Esophagus squamous epithelium (tissue), 5 donors: ENCODE measurements at regions not wholly inside any gene's neighbourhood (a gene's known extent, or its start where the extent isn't known, plus 50 kb on each side); places are given as distances from the start of the nearest gene placed in this dataset.

Experiments
- DNase-seq: peaks from one replicate; lab custom pipeline; 2025; lab: John Stamatoyannopoulos, UW
- H3K27ac ChIP-seq, 4 donors: fragments of 200-600 bp; sonication (generic); one replicate each; pipeline ENCODE4 v1.5.1; 2016 to 2019; ENCODE audit warnings: mild to moderate bottlenecking in 1 of 4
- H3K27me3 ChIP-seq, 4 donors: fragments of 200-600 bp; sonication (generic); 1 replicate in 3 of 4; 2 replicates in 1 of 4; pipeline versions ENCODE4 v1.5.1 to v1.6.0; 2017 to 2021; ENCODE audit warnings: antibody characterized with exemption in 1 of 4
- H3K36me3 ChIP-seq, 3 donors: fragments of 200-600 bp; sonication (generic); one replicate each; pipeline ENCODE4 v1.5.1; 2016 to 2019
- H3K4me1 ChIP-seq, 3 donors: fragments of 200-600 bp; sonication (generic); one replicate each; pipeline ENCODE4 v1.5.1; 2017 to 2019
- H3K4me3 ChIP-seq, 4 donors: fragments of 200-600 bp; sonication (generic); 1 replicate in 3 of 4; 2 replicates in 1 of 4; pipeline ENCODE4 v1.5.1; 2016 to 2019; ENCODE audit warnings: mild to moderate bottlenecking in 2 of 4, moderate library complexity in 1 of 4
- H3K9me3 ChIP-seq, 3 donors: fragments of 200-600 bp; sonication (generic); one replicate each; pipeline ENCODE4 v1.5.1; 2016 to 2019
- POLR2A ChIP-seq, 4 donors: fragments of 450-650 bp; IDR thresholded peaks; one replicate each; pipeline ENCODE4 v1.6.1; 2017; ENCODE audit warnings: antibody characterized with exemption in 4 of 4, mild to moderate bottlenecking in 4 of 4, moderate library complexity in 3 of 4
- WGBS, 2 donors: methylation state at CpG; one replicate each; pipeline ENCODE4 v1.1.5; 2018; 5-methylcytosine and 5-hydroxymethylcytosine counted together
- intact Hi-C: fragments of 100-400 bp; cut with DNase I; formaldehyde crosslinking; loops from one replicate; pipeline ENCODE4 v1.15.0; 2022
- TF ChIP-seq, protein P1 (sequence below), 6 experiments: fragments of 450-650 bp in 4 of 6; fragments of 200-600 bp in 2 of 6; sonication (generic) in 2 of 6; IDR thresholded peaks; one replicate each; pipeline ENCODE4 v1.5.1; 2016 to 2019; ENCODE audit warnings: antibody characterized with exemption in 6 of 6, mild to moderate bottlenecking in 4 of 6, moderate library complexity in 4 of 6
- donor health status: DM: yes; HTN: yes; CAD: no.

DNA sequence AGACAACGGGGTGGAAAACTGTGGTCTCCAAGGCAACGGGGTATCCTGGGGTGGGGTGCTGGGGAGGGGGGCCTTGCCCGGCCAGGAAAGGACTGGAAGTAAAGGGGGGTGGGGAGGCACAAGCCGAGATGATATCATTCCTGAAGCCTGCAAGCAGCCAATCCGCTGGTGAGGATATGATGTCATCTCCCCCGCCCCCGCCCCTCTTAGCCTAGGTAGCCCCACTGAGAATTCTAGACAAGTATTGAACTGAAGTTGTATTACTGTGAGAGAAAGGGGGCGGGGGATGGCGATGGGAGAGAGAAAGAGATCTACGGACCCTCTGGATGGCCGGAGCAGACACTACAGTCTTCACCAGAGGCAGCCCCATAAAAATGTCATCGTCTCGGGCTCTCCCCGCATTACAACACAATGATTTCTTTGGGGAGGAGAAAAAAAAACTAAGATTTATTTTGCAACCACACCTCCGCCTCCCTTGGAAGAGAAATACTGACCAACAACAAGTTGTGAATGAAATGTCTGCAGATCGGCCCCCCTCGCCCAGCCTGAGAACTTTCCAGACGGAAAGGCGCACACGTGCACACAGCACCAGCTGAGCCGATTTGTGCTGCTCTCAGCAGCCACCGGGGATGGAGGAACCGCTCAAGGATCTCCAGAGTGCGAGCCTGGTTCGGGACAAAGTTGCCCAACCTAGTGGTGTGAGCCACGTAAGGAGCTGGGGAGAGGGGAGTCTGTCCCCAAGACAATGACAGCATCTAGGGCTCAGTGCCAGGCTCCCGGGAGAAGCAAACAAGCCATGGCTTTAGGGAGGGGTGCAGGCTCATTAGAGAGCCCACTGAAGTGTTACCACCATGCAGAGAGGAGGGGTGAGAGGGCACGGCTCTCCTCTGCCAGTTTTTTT, 222.1 kb downstream of the SOX9 start:
- peaks cover 0 to 23% (median 0%) of the 10 kb centered on the region in 4 donors for H3K27me3 ChIP-seq
- H3K36me3 ChIP-seq: no peaks in the 10 kb centered on the region
- WGBS, 2 donors: 78 to 80% methylated on average over 24 to 25 of the region's 28 CpGs
- H3K4me1 ChIP-seq: peaks cover 0 to 12% (median 0%) of the 10 kb centered on the region in 3 donors
- no peak for DNase-seq
- intact Hi-C loops: no loop called here
- H3K4me3 ChIP-seq: no peak overlapping the region
- no peak overlapping the region for H3K27ac ChIP-seq
- H3K9me3 ChIP-seq: no peaks in the 10 kb centered on the region
- TF ChIP-seq, protein P1, sequence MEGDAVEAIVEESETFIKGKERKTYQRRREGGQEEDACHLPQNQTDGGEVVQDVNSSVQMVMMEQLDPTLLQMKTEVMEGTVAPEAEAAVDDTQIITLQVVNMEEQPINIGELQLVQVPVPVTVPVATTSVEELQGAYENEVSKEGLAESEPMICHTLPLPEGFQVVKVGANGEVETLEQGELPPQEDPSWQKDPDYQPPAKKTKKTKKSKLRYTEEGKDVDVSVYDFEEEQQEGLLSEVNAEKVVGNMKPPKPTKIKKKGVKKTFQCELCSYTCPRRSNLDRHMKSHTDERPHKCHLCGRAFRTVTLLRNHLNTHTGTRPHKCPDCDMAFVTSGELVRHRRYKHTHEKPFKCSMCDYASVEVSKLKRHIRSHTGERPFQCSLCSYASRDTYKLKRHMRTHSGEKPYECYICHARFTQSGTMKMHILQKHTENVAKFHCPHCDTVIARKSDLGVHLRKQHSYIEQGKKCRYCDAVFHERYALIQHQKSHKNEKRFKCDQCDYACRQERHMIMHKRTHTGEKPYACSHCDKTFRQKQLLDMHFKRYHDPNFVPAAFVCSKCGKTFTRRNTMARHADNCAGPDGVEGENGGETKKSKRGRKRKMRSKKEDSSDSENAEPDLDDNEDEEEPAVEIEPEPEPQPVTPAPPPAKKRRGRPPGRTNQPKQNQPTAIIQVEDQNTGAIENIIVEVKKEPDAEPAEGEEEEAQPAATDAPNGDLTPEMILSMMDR (IDR thresholded peaks at IDR 0.05): no peak
- TF ChIP-seq POLR2A (IDR thresholded peaks at IDR 0.05): no peak

DNA sequence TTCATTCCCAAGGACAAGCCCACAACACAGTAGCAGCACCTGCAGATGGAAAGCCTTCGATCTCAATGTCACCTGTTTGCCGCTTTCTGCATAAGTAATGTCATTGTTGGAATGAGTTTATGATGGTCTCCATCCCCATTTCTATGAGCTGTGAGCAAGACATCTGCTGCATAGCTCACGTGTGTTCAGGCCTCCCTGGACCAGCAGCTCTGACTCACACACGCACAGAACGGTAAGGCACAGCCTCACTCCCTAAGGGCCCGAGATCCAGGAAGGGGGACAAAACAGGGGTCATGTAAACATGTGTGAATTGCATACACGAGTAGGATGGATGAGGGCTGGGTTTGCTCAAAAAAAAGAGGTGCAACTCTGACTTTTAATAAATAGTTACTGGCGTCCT, 223.1 kb downstream of the SOX9 start:
- intact Hi-C loops: no loop called here
- Histone ChIP-seq H3K9me3 (no peaks in the 10 kb centered on the region), H3K4me3 (no peak overlapping the region), H3K36me3 (no peaks in the 10 kb centered on the region), H3K27me3 (peaks cover 0 to 23% (median 0%) of the 10 kb centered on the region in 4 donors), H3K4me1 (peaks cover 0 to 4% (median 0%) of the 10 kb centered on the region in 3 donors), H3K27ac (no peak overlapping the region)
- DNase-seq: no peak
- TF ChIP-seq, protein P1 (IDR thresholded peaks at IDR 0.05): no peak
- TF ChIP-seq POLR2A (IDR thresholded peaks at IDR 0.05): no peak
- WGBS, 2 donors: 72 to 77% methylated on average over 7 of the region's 8 CpGs

DNA sequence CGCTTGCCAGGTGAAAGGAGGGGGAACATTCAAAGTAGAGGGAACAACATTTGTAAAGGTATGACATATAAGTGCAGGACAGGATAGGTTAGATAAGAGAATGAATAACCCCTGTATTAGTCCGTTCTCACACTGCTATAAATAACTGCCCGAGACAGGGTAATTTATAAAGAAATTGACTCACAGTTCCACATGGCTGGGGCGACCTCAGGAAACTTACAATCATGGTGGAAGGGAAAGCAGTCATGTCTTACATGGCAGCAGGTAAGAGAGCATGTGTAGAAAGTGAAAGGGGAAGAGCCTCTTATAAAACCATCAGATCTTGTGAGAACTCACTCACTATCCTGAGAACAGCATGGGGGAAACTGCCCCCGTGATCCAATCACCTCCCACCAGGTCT, 223.8 kb downstream of the SOX9 start:
- intact Hi-C loops: no loop called here
- 75 to 79% methylated on average over 5 of the region's 5 CpGs for WGBS, 2 donors
- Histone ChIP-seq H3K27me3 (peaks cover 0 to 23% (median 0%) of the 10 kb centered on the region in 4 donors), H3K4me3 (no peak overlapping the region), H3K27ac (no peak overlapping the region), H3K4me1 (peaks cover 0 to 4% (median under 1%) of the 10 kb centered on the region in 3 donors), H3K9me3 (no peaks in the 10 kb centered on the region), H3K36me3 (no peaks in the 10 kb centered on the region)
- TF ChIP-seq, protein P1 (IDR thresholded peaks at IDR 0.05): no peak
- no peak for TF ChIP-seq POLR2A (IDR thresholded peaks at IDR 0.05)
- DNase-seq: no peak

DNA sequence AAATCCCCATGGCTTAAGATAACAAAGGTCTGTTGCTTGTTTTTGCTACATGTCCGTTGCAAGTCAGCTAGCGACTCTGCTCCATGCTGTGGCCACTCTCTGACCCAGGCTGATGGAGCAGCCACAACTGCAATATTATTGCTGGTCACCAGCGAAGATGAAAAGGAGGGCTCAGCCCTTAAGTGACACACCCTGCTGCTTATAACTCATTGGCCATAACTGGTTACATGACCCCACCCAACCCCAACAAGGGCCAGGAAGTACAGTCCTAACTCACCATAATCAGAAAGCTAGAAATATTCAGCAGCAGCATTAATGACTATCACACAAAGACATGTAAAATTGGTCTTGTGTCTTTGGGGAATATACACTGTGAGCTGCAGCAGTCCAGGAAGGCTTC, 224.3 kb downstream of the SOX9 start:
- Histone ChIP-seq H3K36me3 (no peaks in the 10 kb centered on the region), H3K9me3 (no peaks in the 10 kb centered on the region), H3K27me3 (peaks cover 0 to 28% (median 0%) of the 10 kb centered on the region in 4 donors), H3K4me3 (no peak overlapping the region), H3K27ac (no peak overlapping the region), H3K4me1 (peaks cover 0 to 8% (median 4%) of the 10 kb centered on the region in 3 donors)
- intact Hi-C loops: no loop called here
- no peak for DNase-seq
- TF ChIP-seq, protein P1 (IDR thresholded peaks at IDR 0.05): no peak
- no peak for TF ChIP-seq POLR2A (IDR thresholded peaks at IDR 0.05)
- 50 to 73% methylated on average over 1 to 2 of the region's 3 CpGs for WGBS, 2 donors

DNA sequence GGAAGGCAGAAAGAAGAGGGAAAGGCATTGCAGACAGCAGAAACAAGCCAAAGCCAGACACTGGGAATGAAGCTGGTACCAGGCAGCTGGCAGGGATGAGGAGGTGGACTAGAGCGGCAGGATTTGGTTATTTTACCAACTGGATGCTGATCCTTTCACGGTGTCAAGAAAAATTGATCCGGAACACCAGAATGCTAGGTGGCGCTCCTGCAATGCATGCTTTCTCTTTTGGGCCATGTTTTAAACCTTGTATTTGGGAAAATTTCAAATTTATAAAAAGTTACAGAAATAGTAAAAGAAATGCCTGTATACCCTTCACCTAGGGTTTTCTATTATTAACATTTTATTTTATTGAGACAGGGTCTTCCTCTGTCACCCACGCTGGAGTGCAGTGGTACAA, 224.7 kb downstream of the SOX9 start:
- 84 to 85% methylated on average over 5 of the region's 5 CpGs for WGBS, 2 donors
- TF ChIP-seq, protein P1 (IDR thresholded peaks at IDR 0.05): no peak
- TF ChIP-seq POLR2A (IDR thresholded peaks at IDR 0.05): no peak
- no peak for DNase-seq
- Histone ChIP-seq H3K36me3 (no peaks in the 10 kb centered on the region), H3K27me3 (peaks cover 0 to 32% (median 0%) of the 10 kb centered on the region in 4 donors), H3K9me3 (no peaks in the 10 kb centered on the region), H3K4me3 (no peak overlapping the region), H3K4me1 (peaks cover 0 to 10% (median 4%) of the 10 kb centered on the region in 3 donors), H3K27ac (no peak overlapping the region)
- intact Hi-C loops: no loop called here
